Body of pancreas (tissue), 4 donors: ENCODE measurements at regions not wholly inside any gene's neighbourhood (a gene's known extent, or its start where the extent isn't known, plus 50 kb on each side); places are given as distances from the start of the nearest gene placed in this dataset.

Source experiments
- ATAC-seq: fragments of 150-250 bp; one replicate; pipeline ENCODE4 v1.9.1; 2016
- DNase-seq, 4 donors: peaks; one replicate each; pipeline ENCODE4 v3.0.0-alpha.2; 2019
- H3K27ac ChIP-seq, 4 donors: fragments of 200-600 bp; sonication (generic); 1 replicate in 3 of 4; 2 replicates in 1 of 4; pipeline versions ENCODE4 v1.5.1 to v1.6.1; 2016 to 2019; ENCODE audit warnings: mild to moderate bottlenecking in 1 of 4, mixed read lengths in 1 of 4, moderate library complexity in 1 of 4
- H3K27me3 ChIP-seq, 2 donors: fragments of 200-600 bp; sonication (generic); one replicate each; pipeline ENCODE4 v1.6.0; 2016; ENCODE audit warnings: mild to moderate bottlenecking in 1 of 2
- H3K36me3 ChIP-seq, 2 donors: fragments of 200-600 bp; sonication (generic); replicated peaks in 1 of 2; 2 replicates each; pipeline ENCODE4 v1.5.1; 2016; ENCODE audit warnings: low read depth in 2 of 2; ENCODE audit not compliant: insufficient read depth in 1 of 2
- H3K4me1 ChIP-seq: fragments of 200-600 bp; sonication (generic); one replicate; pipeline ENCODE4 v1.6.0; 2016
- H3K4me3 ChIP-seq, 2 donors: fragments of 200-600 bp; sonication (generic); 1 replicate in 1 of 2; 2 replicates in 1 of 2; pipeline ENCODE4 v1.5.1; 2016 to 2019
- H3K9me3 ChIP-seq, 3 donors: fragments of 200-600 bp; sonication (generic); 1 replicate in 2 of 3; 2 replicates in 1 of 3; pipeline ENCODE4 v1.5.1; 2016
- POLR2A ChIP-seq, 3 donors: fragments of 450-650 bp; IDR thresholded peaks; one replicate each; pipeline ENCODE4 v1.6.1; 2016; ENCODE audit warnings: antibody characterized with exemption in 3 of 3, mild to moderate bottlenecking in 2 of 3
- WGBS, 2 donors: methylation state at CpG; one replicate each; pipeline ENCODE4 v1.1.5; 2017; 5-methylcytosine and 5-hydroxymethylcytosine counted together
- intact Hi-C: fragments of 100-400 bp; cut with DNase I; formaldehyde crosslinking; loops from one replicate; pipeline ENCODE4 v1.15.1; 2023
- TF ChIP-seq, protein P1 (sequence below), 7 experiments: fragments of 450-650 bp in 4 of 7; fragments of 200-600 bp in 3 of 7; sonication (generic) in 3 of 7; IDR thresholded peaks; one replicate each; pipeline ENCODE4 v1.5.1; 2016 to 2019; ENCODE audit warnings: antibody characterized with exemption in 7 of 7

DNA sequence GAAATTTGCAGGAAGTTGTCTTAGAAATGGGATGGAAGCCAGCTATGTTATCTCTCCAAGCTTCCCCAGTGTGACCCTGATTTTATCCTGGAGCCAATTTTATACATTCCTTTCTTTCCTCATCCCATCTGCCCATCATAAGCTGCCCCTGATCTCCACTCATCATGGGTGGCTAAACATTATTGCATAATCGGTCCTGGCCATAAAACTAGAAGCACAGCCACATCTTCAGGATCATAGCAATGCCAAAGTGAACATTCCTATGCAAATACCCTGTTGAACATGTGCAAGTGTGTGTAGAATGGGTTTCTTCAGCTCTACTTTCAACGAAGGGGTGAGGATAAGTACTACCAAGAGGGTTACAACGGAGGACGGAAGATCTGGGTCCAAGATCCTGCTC, 50.6 kb upstream of the COG2 start:
- intact Hi-C loops = no loop called here
- TF ChIP-seq POLR2A (IDR thresholded peaks at IDR 0.05) = no peak
- TF ChIP-seq, protein P1, sequence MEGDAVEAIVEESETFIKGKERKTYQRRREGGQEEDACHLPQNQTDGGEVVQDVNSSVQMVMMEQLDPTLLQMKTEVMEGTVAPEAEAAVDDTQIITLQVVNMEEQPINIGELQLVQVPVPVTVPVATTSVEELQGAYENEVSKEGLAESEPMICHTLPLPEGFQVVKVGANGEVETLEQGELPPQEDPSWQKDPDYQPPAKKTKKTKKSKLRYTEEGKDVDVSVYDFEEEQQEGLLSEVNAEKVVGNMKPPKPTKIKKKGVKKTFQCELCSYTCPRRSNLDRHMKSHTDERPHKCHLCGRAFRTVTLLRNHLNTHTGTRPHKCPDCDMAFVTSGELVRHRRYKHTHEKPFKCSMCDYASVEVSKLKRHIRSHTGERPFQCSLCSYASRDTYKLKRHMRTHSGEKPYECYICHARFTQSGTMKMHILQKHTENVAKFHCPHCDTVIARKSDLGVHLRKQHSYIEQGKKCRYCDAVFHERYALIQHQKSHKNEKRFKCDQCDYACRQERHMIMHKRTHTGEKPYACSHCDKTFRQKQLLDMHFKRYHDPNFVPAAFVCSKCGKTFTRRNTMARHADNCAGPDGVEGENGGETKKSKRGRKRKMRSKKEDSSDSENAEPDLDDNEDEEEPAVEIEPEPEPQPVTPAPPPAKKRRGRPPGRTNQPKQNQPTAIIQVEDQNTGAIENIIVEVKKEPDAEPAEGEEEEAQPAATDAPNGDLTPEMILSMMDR (IDR thresholded peaks at IDR 0.05) = no peak
- Histone ChIP-seq H3K27ac (no peak overlapping the region), H3K4me3 (no peak overlapping the region), H3K36me3 (no peaks in the 10 kb centered on the region), H3K27me3 (no peaks in the 10 kb centered on the region), H3K4me1 (peaks cover 7% of the 10 kb centered on the region), H3K9me3 (no peaks in the 10 kb centered on the region)
- ATAC-seq (no peak), DNase-seq (no peak)
- 69 to 72% methylated on average over 4 of the region's 4 CpGs for WGBS, 2 donors

DNA sequence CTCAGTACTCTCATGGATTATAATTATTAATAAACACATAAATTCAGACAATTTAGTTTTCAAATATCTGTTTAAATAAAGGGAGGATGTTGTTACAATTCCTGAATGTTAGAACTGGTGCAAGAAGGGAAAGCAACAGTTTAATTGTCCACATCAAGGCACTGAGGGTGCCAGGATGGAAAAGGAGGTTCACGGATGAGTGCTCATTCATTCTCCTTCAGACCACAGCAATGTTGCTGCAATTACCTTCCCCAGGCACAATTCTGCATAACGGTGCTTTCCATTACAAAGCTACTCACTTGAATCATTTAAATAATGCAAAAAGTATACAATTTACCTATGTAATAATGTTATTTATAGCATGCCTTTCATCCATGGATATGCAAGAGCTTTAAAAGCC, 52.3 kb upstream of the COG2 start:
- 83 to 94% methylated on average over 2 of the region's 2 CpGs for WGBS, 2 donors
- intact Hi-C loops = no loop called here
- Histone ChIP-seq H3K4me1 (peaks cover 7% of the 10 kb centered on the region), H3K36me3 (no peaks in the 10 kb centered on the region), H3K4me3 (no peak overlapping the region), H3K27ac (no peak overlapping the region), H3K27me3 (no peaks in the 10 kb centered on the region), H3K9me3 (no peaks in the 10 kb centered on the region)
- ATAC-seq (no peak), DNase-seq (no peak)
- TF ChIP-seq, protein P1 (IDR thresholded peaks at IDR 0.05) = no peak

DNA sequence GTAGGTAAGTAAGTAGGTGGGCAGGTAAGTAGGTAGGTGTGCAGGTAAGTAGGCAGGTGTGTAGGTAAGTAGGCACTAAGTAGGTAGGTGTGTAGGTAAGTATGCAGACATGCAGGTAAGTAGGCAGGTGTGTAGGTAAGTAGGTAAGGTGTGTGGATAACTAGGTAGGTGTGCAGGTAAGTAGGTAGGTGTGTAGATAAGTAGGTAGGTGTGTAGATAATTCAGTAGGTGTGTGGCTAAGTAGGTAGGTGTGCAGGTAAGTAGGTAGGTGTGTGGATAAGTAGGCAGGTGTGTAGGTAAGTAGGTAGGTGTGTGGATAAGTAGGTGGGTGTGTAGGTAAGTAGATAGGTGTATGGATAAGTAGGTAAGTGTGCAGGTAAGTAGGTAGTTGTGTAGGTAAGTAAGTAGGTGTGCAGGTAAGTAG, 53.9 kb upstream of the COG2 start:
- no peaks in the 10 kb centered on the region for H3K4me1 ChIP-seq
- DNase-seq (no peak), ATAC-seq (no peak)
- H3K36me3 ChIP-seq = no peaks in the 10 kb centered on the region
- H3K27ac ChIP-seq = no peak overlapping the region
- no peaks in the 10 kb centered on the region for H3K27me3 ChIP-seq
- intact Hi-C loops = no loop called here
- TF ChIP-seq, protein P1 (IDR thresholded peaks at IDR 0.05) = no peak
- no peak for TF ChIP-seq POLR2A (IDR thresholded peaks at IDR 0.05)
- H3K9me3 ChIP-seq = no peaks in the 10 kb centered on the region
- no peak overlapping the region for H3K4me3 ChIP-seq

DNA sequence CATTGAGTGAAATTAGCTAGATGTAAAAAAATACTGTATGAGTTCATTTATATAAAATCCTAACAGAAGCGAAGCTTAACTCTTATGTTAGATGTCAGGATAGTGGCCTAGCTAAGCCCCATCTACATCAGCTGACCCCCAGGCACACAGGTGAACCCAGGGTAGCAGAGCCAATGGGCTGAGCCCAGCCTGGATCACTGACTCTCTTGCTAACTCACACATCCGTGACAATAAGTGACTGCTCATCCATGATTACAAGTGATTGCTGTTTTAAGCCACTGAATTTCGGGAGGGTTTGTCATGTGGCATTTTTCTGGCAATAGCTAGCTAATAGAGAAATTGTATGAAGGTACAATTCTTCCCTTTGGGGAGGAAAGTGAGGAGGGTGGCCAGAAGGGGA, 55.2 kb upstream of the COG2 start:
- no peak for DNase-seq
- no peak for TF ChIP-seq POLR2A (IDR thresholded peaks at IDR 0.05)
- TF ChIP-seq, protein P1 (IDR thresholded peaks at IDR 0.05) = no peak
- ATAC-seq = no peak
- WGBS, 2 donors = 75 to 89% methylated on average over 3 of the region's 3 CpGs
- H3K9me3 ChIP-seq = no peaks in the 10 kb centered on the region
- H3K27me3 ChIP-seq = no peaks in the 10 kb centered on the region
- no peak overlapping the region for H3K27ac ChIP-seq
- no peaks in the 10 kb centered on the region for H3K4me1 ChIP-seq
- no peaks in the 10 kb centered on the region for H3K36me3 ChIP-seq
- intact Hi-C loops = no loop called here
- no peak overlapping the region for H3K4me3 ChIP-seq

DNA sequence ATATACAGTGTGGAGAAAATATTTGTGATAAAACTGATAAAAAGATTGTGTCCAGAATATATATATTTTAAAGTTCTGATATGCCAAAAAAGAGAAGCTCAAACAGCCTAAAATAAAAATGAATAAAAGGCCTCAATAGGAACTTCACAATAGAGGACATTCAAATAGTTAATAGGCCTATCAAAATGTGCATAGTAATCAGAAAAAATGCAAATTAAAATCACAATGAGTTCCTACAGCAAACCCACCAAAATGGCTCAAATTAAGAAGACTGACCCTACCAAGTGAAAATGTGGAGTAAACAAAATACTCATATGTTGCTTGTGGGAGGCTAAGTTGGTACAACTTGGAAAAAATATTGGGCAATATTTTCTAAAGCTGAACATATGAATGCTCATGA, 57.6 kb upstream of the COG2 start:
- DNase-seq (no peak), ATAC-seq (no peak)
- Histone ChIP-seq H3K36me3 (no peaks in the 10 kb centered on the region), H3K27ac (no peak overlapping the region), H3K27me3 (no peaks in the 10 kb centered on the region), H3K4me1 (no peaks in the 10 kb centered on the region), H3K4me3 (no peak overlapping the region), H3K9me3 (no peaks in the 10 kb centered on the region)
- intact Hi-C loops = no loop called here
- TF ChIP-seq POLR2A (IDR thresholded peaks at IDR 0.05) = no peak
- TF ChIP-seq, protein P1 (IDR thresholded peaks at IDR 0.05) = no peak
